ENCODE measurements at regions not wholly inside any gene's neighbourhood (a gene's known extent, or its start where the extent isn't known, plus 50 kb on each side); places are given as distances from the start of the nearest gene placed in this dataset.

GRCh38 chr3:11699083-11699427 is 55.3 kb upstream of the VGLL4 start:
- TF ChIP-seq EZH2phosphoT487 (IDR thresholded peaks at IDR 0.05; ENCODE audit: borderline replicate concordance, low read length) = no peak
- TF ChIP-seq CTCF (IDR thresholded peaks at IDR 0.05; ENCODE audit: low read depth, low read length, poor library complexity, severe bottlenecking) = no peak
- Histone ChIP-seq H3K9me2 (replicated peaks; ENCODE audit: control insufficient read depth, low read length) (no peaks in the 10 kb centered on the region), H4K20me1 (ENCODE audit: control insufficient read depth, insufficient read depth, low read depth, low read length) (peaks cover 17% of the 10 kb centered on the region; the same call in 1 of the 2 replicates), H3K27me3 (ENCODE audit: control insufficient read depth, low read length) (no peaks in the 10 kb centered on the region), H3K9me3 (ENCODE audit: control insufficient read depth, insufficient read depth, low read length) (no peaks in the 10 kb centered on the region), H3K36me3 (ENCODE audit: control insufficient read depth, low read length) (peaks cover 45% of the 10 kb centered on the region), H3K4me2 (ENCODE audit: low read length) (no peak overlapping the region), H3K4me3 (ENCODE audit: low read length) (no peak overlapping the region), H3F3A (ENCODE audit: control insufficient read depth, insufficient read depth) (no peaks in the 10 kb centered on the region), H3K27ac (ENCODE audit: low read depth, low read length) (no peak overlapping the region), H3K79me2 (ENCODE audit: control insufficient read depth, low read length) (peaks cover 82% of the 10 kb centered on the region), H3K4me1 (ENCODE audit: control insufficient read depth, low read length) (no peaks in the 10 kb centered on the region)

- Histone ChIP-seq H3K4me1 (ENCODE audit: control insufficient read depth, low read length) (no peaks in the 10 kb centered on the region), H3K27ac (ENCODE audit: low read depth, low read length) (no peak overlapping the region), H3F3A (ENCODE audit: control insufficient read depth, insufficient read depth) (no peaks in the 10 kb centered on the region), H3K27me3 (ENCODE audit: control insufficient read depth, low read length) (no peaks in the 10 kb centered on the region), H4K20me1 (ENCODE audit: control insufficient read depth, insufficient read depth, low read depth, low read length) (peaks cover 17% of the 10 kb centered on the region; the same call in 1 of the 2 replicates), H3K79me2 (ENCODE audit: control insufficient read depth, low read length) (peaks cover 82% of the 10 kb centered on the region), H3K9me2 (replicated peaks; ENCODE audit: control insufficient read depth, low read length) (no peaks in the 10 kb centered on the region), H3K9me3 (ENCODE audit: control insufficient read depth, insufficient read depth, low read length) (no peaks in the 10 kb centered on the region), H3K36me3 (ENCODE audit: control insufficient read depth, low read length) (peaks cover 48% of the 10 kb centered on the region), H3K4me3 (ENCODE audit: low read length) (no peak overlapping the region), H3K4me2 (ENCODE audit: low read length) (no peak overlapping the region)
- TF ChIP-seq CTCF (IDR thresholded peaks at IDR 0.05; ENCODE audit: low read depth, low read length, poor library complexity, severe bottlenecking) (no peak), EZH2phosphoT487 (IDR thresholded peaks at IDR 0.05; ENCODE audit: borderline replicate concordance, low read length) (no peak)
Observed at GRCh38 chr3:11698326-11699082, 54.8 kb upstream of the VGLL4 start.

GRCh38 chr3:11697701-11698100 is 54.0 kb upstream of the VGLL4 start:
- H3K4me3 ChIP-seq (ENCODE audit: low read length) = no peak overlapping the region
- H3K27me3 ChIP-seq (ENCODE audit: control insufficient read depth, low read length) = no peaks in the 10 kb centered on the region
- peaks cover 80% of the 10 kb centered on the region for H3K79me2 ChIP-seq (ENCODE audit: control insufficient read depth, low read length)
- H3K27ac ChIP-seq (ENCODE audit: low read depth, low read length) = no peak overlapping the region
- H3K9me2 ChIP-seq (replicated peaks; ENCODE audit: control insufficient read depth, low read length) = no peaks in the 10 kb centered on the region
- TF ChIP-seq EZH2phosphoT487 (IDR thresholded peaks at IDR 0.05; ENCODE audit: borderline replicate concordance, low read length) (no peak), CTCF (IDR thresholded peaks at IDR 0.05; ENCODE audit: low read depth, low read length, poor library complexity, severe bottlenecking) (no peak)
- no peaks in the 10 kb centered on the region for H3K9me3 ChIP-seq (ENCODE audit: control insufficient read depth, insufficient read depth, low read length)
- H3K4me2 ChIP-seq (ENCODE audit: low read length) = no peak overlapping the region
- no peaks in the 10 kb centered on the region for H3K4me1 ChIP-seq (ENCODE audit: control insufficient read depth, low read length)
- peaks cover 17% of the 10 kb centered on the region; the same call in 1 of the 2 replicates for H4K20me1 ChIP-seq (ENCODE audit: control insufficient read depth, insufficient read depth, low read depth, low read length)
- H3F3A ChIP-seq (ENCODE audit: control insufficient read depth, insufficient read depth) = no peaks in the 10 kb centered on the region
- peaks cover 46% of the 10 kb centered on the region for H3K36me3 ChIP-seq (ENCODE audit: control insufficient read depth, low read length)
